DOHH2 (cell line): ENCODE measurements at regions not wholly inside any gene's neighbourhood (a gene's known extent, or its start where the extent isn't known, plus 50 kb on each side); places are given as distances from the start of the nearest gene placed in this dataset.

Source experiments
- CTCF ChIP-seq: fragments of 200-600 bp; sonication (generic); IDR thresholded peaks from one replicate; pipeline ENCODE4 v1.5.1; 2014; ENCODE audit warnings: antibody characterized with exemption, mild to moderate bottlenecking, low read depth, low read length; ENCODE audit not compliant: poor library complexity, severe bottlenecking
- EZH2phosphoT487 ChIP-seq: fragments of 200-600 bp; sonication (generic); IDR thresholded peaks from 2 replicates; pipeline ENCODE4 v1.6.1; 2017; ENCODE audit warnings: borderline replicate concordance, mild to moderate bottlenecking, antibody characterized with exemption, low read length, moderate library complexity, mixed read lengths

- TF ChIP-seq CTCF (no peak), EZH2phosphoT487 (no peak)
These were observed 306.4 kb upstream of the ZNF32 start for GRCh38 chr10:43955002-43955596.
